GM19463 (cell line): ENCODE measurements at regions not wholly inside any gene's neighbourhood (a gene's known extent, or its start where the extent isn't known, plus 50 kb on each side); places are given as distances from the start of the nearest gene placed in this dataset.

Source experiments
- ATAC-seq: cut with Tn5 transposase; IDR thresholded peaks from one replicate; pipeline ENCODE4 v1.9.1; 2021; ENCODE audit warnings: mild to moderate bottlenecking, moderate library complexity; ENCODE audit not compliant: unreplicated experiment

DNA sequence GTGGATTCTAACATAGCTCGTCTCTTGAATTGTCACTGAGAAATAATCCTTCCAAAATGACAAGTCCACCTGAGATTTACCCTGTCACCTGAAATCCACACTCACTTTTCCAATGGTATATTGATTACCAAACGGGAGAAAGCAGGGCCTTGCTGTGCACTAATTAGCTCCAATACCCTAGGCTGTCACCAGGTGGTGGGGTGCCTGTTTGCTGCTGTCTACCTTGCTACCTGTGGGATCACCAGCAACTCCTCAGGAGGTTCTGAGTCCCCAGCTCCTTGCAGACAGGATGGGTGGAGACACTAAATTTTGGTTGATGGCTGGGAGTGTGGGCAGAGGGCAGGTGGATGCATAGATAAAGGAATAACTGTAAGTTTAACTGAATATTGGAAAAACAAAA is 237.2 kb upstream of the ZNF32 start:
- ATAC-seq, result no peak

DNA sequence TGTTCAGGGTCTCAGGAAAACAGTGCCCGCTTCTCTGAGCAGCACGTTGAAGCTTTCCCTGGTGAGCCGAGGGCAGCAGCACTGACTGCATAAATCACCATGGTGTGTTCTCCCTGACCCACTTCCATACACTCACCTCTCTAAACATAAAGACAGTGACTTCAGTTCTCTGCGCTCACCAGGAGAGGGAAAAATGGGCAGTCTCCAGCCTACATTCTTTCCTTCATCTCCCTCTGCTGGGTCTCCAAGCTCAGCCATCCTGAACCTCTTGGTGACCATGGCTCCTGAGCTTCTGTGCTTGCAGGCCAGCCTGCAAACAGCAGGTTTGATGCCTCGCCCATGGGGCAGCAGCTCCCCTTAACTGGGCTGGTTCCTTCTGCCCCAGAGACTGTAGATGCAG is 236.6 kb upstream of the ZNF32 start:
- ATAC-seq, result no peak

DNA sequence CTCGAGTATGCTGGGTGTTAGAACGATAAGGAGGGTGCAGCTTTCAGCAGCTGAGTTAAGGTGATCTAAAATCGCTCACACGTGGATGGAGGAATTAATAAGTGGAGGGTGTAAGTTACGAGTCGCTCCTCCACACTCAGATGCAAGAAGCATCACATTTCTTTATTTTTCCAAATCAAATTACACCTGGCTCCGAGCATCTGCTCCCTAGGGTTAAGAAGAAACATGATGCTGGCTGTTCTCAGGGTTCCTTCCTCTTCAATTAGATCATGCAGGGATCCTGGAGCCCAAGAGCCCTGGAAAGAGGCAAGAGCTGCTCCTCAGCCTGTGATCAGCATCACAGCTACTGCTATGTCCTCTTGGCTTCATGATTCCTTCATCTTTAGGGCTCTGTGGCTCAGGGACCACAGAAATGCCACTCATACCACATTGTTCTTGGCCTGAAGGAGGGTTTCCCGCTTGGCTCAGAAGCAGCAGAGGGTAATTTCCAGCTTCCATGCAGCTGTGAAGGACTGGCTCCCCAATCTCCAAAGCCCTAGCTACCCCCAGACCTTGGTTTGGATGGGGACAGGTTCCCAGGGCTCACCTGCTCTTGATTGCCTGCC is 235.9 kb upstream of the ZNF32 start:
- ATAC-seq, result no peak

DNA sequence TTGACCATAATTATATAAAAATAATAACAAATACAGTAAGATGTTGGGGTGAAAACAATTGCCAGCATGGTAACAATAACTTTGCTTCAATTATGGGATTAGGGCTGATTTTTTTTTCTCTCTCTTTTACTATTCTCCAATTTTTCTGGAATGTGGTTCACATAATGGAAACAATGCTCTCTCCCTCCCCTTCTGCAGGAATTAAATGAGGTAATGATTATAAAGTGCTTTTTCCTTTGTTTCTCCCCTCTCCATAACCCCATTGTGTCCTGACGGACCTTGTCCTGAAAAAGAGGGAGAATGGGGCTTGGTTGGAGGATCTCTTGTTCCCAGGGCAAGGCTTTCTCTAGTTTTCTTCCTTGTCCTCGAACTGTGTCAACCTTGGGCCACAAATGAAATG is 234.0 kb upstream of the ZNF32 start:
- ATAC-seq, result no peak

DNA sequence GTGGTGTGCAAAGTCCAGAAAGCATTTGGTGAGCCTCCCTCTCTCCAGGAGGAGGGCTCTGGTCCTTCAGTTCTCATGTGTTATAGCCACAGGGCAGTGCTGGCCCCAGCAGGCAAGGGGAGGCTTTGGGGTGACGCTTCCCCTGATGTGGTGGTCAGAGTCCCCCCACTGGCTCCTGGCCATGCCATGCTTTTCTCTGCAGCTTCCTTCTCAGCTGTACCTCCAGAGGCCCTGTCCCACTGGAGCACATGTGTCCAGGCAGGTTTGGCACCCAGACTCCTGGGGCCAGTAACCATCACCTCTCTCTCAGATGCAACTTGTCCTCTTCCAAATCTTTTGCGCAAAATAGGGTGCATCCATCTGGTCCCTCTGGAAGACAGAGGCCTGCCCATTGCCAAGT is 233.0 kb upstream of the ZNF32 start:
- no peak for ATAC-seq

DNA sequence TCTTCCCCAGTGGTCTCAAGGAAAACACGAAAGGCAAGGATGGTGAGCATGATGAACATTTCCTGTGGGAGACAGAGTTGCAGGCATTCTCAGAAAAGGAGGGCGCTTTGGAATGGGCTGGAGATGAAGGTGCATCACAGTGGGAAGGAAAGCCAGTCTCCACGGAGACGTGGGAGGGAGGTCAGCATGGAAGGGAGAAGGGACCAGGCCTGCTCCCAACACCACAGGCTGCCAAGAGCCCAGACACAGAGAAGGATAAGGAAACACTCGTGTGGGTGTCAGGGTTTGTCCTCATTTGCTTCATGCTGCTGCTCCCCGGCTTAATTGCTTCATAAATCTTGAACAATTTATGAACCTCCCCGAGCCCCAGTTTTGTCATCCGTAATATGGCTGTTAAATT is 231.5 kb upstream of the ZNF32 start:
- no peak for ATAC-seq

DNA sequence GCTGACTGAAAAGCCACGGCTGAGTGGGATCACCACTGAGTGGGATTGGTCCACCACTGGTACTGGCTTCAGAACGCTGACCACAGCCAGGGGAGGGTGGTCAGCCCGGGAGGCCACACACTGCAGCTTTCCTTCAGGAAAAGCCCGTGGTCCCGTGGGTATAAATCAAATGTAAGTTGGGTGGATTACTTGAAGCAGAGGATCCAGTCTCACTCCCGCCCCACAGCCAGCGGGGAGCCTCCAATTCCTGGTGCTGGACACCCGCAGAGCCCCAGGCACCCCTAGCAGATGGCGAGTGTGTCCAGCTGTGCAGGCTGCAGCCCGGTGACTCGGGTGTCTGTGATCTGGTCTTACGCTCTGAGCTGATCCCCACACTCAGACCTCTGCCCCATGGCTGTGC is 231.1 kb upstream of the ZNF32 start:
- no peak for ATAC-seq

DNA sequence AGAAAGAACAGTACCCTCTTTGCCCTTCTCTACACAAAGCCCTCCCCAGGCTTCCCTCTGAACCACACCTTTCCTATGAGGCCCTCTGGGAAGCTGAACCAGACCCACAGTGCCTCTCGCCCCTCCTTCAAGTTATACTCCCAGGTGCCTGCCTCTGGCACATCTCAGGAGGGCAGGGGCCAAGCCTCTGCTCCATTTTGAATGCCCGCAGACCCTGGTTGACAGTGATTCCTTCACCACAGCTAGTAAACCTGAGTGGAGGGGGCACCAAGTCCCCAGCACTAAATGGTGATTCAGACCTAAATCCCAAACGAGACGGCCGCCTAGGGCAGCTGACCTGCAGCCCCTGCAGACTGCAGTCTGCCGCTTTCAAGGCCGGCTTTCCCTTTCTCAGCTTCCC is 230.5 kb upstream of the ZNF32 start:
- no peak for ATAC-seq

DNA sequence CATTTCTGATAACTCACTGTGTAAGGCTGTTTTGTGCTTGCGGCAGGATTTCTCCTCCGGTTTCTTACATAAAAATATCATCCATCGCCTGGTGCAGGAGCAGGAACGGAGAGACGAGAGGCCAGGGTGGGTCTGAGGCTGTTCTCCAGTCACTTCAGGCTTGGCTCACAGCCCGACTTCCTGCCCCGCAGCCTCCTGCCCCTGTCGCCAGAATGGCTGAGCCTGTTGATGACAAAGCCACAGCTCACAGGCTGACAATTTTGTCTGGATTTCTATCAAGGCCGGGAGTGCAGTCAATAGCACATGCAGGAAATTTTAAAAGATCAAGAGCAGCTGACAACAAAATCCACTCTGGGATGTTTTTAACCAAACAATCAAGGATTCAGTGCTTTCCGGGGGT is 229.7 kb upstream of the ZNF32 start:
- ATAC-seq, result no peak

DNA sequence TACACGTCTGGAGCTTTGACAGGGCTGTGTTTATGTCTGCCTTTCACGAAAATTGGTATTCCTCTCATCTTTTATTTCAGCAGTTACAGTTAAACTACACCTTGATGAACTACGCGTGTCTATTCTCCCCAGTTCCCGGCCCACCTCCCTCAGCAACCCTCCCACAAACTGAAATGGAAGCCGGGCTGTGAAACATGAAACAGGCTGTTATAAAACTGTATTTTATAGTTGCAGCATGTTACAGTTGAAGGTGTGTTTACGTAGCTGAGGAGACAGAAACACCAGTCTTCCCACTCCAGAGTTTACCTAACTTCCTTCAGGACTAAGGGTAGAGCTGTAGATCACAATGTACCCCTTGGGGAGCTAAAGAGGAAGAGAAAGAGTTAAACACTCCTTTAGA is 228.3 kb upstream of the ZNF32 start:
- no peak for ATAC-seq

DNA sequence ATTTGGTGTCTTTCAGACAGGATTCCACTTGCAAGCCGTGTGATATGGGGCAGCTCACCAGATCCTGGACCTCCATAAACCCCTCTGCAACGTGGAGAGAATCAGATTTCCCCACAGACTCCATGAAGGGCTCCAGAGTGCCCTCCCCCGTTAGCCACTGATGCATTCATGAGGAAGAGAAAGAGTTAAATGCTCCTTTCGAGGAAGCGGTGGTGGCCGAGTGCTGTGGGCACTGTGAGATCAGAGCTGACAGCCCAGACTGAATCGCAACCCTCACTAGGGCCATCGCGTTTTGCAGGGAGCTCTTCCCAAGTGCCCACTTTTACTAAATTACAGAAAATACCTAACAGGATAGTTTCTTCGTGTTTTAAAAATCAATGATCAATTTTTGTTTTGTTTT is 226.3 kb upstream of the ZNF32 start:
- ATAC-seq, result no peak

DNA sequence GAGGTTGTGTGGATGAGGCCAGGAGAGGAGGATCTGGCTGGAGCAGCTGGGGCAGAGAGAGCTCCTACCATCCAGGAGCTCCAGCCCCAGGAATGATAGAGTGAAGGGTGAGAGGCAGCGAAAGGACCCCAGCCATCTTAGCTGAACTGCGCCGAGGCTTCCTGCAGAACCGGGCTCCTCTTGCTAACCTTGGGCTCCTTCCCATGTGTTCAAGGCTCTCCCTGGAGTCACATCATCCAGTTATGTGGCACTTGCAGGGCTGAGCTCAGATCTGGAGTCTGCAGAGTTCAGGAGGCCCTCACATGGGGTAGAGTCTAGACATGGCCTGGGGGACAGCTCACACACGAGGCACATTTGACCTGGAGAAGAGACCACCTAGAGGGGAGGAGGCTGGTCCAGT is 225.0 kb upstream of the ZNF32 start:
- ATAC-seq, result no peak

DNA sequence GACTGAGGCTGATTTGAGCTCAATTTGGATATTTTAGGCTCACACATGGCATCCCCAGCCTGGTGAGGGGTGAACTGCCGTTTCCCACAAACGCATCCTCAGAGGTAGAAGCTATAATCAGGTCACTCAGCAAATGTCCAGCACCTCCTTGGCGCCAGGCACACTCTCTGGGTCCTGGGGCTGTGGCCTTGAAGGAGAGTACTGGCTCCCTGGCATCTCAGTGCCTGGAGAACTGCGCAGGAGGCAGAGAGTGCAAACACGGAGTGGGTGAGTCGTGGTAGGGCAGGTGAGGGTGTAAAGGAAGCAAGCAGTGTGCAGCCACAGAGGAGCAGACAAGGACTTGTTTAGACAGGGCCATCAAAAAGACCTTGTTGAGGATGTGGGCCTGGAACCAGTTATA is 224.0 kb upstream of the ZNF32 start:
- no peak for ATAC-seq

DNA sequence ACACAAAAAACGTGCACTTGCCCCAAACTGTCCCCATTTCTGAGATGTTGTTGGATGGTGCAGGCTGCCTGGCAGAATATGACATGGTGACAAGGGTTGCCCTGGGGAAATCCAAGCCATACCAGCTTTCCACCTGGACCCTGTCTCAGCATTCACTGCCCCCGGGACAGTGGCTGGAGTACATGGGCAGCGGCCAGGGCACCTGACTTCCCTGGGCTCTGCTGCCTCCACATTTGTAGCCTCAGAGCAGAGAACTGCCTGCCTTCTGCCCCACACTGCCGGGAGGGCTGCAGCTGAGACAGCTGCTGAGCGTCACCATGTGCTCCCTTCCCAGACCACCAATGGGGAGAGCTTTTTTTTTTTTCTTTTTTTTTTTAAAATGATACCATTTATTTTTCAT is 222.9 kb upstream of the ZNF32 start:
- no peak for ATAC-seq

DNA sequence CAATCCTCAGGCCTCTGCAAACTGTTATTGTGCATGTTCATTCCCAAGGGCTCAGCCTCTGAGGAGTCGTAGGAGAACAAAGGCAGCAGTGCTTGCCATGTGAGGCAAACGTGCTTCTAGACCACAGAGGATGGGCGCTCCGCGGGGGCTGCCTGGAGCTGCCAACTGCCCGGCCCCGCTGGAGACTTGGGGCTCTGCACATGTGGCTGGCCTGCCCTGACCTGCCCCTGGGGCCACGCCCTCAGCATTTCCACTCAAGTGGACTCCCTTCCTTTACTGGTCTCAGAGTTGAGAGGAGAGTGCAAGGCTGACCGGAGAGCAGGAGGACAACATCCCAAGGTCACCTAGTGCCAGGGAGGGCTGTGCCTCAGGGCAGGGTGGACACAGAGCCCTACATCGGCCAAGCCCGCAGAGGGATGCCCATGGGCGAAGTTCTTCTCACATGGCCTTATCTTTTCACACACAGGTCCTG is 222.3 kb upstream of the ZNF32 start:
- no peak for ATAC-seq

DNA sequence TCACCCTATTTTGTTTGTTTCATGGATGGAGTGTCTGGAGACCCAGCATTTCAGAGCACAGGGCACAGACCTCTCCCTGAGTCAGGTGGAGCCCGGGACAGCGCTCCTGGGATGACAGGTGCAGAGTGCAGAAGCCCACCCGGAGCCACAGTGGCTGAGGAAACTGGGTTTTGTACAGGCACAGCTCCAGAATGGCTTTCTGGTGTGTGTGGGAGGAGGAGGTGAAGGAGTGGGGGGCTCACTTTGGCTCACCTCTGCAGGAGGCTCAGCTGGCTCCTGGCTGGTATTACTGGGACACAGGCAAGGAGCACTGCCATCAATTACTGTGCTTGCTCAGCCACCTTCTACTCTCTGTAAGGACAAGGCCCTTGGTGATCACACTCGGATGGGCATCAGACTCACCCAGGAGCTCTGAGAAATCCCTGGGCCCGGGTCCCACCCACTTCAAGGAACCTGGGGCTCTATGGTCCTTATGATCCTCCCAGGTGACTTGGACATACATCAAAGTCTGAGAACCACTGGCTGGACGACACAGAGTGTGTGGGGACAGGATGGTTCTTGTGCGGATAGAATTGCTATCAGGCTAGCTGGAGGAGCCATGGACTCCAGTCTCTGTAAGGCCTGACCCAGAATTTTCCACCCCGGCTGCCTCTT is 221.1 kb upstream of the ZNF32 start:
- ATAC-seq, result no peak

DNA sequence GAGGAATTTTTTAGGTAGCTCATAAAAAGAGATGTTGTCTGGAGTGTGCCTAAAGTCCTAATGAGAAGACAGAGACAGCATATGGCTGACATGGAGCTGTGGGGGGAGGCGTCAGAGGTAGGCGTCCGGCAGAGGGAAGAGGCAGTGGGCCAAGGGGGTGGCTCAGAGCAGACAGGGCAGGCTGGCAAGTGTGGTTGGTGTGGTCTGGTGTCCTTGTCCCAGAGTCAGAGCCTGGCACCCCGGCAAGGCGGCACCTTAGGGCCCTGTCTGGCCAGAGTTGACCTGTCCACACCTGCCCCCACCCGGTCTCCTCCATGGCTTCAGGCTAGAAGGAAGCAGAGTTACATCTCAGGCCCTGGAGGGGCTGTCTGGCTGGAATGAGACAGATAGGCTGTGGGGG is 220.3 kb upstream of the ZNF32 start:
- no peak for ATAC-seq

DNA sequence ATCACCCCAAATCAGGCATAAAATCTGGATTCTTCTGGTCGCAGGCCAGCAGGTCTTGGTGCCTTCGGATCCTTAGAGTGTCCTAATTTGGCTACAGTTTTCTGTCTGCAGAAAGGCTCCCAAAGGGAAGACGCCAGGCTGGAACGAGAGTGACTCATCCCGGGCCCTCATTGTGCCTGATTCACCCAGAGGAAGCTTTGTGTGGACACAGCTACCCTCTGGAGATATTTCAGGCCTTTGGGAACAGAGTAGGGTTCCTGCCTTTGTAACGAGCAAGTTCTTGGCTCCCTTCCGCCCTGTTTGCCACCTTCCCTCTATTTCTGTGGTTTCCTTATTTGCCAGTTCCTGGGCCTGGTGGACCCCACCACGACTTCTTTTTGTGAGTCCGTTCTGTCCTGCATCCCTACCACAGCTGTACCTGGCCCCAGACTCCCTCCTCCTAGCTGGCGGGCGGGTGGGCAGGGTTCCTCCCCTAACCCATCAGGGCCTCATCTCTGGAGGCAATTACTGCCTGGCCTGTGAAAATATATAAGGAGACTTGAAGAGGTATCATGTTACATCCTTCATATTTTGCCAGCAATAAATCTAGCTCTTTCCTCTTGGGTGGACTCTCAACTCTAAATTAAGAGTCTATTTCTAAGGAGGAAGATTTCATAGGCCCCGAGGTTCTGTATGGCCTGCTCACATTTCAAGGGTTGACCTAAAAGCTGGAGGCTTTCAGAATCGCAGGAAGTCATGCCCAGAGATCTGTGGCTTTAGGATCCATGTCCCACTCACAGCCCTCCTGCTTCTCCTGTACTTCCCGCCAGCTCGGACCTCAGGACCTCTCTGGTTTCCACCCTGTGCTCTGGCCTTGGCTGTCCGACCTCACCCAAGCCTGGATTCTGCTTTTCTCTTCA is 219.2 kb upstream of the ZNF32 start:
- ATAC-seq, result no peak

DNA sequence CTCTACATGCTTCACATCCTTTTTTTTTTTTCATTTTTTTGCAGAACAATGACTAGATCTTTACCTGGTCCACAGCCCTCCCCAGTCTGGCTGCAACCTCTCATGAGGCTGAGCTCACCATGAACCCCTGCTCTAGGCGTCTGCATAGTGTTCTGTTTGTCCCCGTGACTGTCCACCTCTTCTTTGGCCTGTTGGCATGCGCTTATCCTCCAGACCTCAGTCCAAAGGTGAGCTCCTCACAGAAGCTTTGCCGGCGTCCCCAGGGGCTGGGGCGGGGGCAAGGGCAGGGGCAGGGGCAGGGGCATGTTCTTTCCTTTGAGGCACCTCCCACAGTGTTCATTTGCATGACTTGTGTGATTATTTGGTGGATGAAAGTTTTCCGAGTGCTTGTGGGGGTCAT is 218.4 kb upstream of the ZNF32 start:
- ATAC-seq, result no peak

DNA sequence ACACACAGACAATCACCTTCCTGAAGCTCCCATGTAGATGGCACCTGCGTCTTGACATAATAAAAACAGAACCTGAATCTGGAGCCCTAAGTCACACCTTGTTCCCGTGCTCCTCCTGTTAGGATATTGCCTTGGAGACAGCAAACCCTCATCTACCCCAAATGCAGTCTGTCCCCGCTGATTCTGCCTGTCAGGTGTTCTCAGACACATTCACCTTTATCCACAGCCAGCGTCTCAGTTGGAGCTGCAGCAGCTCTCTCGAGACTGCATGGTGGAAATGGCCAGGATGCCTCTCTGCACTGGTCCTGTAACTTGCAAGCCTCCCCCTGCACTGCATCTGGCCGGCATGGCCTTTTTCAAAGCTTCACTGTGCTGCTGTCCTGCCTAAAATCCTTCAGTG is 218.0 kb upstream of the ZNF32 start:
- ATAC-seq, result no peak

DNA sequence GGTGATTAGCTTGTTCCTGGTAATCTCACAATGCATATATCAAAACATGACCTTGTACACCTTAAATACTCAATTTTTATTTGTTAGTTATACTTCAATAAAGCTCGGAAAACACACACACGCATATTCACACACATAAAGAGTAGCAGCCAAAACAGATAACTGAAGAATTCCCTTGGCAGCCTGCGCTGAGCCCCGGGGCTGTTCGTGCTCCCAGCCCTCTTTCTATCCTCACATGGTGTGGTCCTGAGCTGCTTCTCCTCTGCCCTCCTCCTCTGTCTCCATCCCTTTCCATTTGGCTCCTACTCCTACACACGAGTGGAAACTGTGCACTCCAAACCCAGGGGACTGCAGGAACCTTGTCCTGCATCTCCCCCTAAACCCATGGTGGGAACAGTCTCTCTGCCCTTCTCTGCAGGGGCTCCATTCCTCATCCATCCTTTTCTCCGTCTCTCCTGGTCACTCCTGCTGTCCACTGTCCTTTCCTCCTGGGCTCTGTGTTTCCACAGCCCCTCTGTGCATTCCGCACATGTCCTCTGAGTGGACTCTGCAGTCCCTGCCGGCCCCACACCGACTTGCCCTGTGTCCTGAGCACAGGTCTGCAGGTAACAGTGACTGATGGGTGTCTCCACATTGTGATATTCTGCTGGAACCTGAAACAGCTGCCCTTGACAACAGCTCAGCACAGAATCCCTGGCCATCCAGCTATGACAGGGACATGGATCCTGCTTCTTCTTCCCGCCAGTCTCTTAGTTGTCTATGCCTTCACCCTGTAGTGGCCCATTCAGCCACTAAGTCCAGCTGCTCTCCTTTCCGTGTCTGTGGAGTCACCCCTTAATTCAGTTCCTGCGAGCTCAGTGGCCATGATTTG is 216.8 kb upstream of the ZNF32 start:
- no peak for ATAC-seq
